GM19395 (cell line): ENCODE measurements at regions not wholly inside any gene's neighbourhood (a gene's known extent, or its start where the extent isn't known, plus 50 kb on each side); places are given as distances from the start of the nearest gene placed in this dataset.

Source experiments
- ATAC-seq: cut with Tn5 transposase; IDR thresholded peaks from one replicate; pipeline ENCODE4 v1.9.1; 2021; ENCODE audit warnings: mild to moderate bottlenecking, moderate library complexity; ENCODE audit not compliant: unreplicated experiment

DNA sequence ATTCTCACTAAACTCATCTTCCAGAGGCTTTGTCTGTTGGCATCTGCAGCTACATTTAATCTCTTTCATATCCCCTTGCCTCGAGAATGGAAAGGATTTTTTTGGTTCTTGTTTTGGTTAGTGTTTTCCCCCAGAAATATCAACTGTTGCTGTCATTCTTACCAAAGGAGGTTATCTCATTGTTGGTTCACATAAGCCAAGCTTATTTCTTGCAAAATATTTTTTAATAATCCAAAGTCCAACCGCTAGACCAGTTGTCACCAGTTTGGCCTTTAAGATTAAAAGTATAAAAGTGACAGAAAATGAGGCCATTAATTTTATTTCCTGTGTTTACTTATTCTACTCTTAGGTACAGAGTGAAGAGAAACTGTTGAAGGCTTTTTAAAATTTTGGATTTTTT is 66.5 kb upstream of the PROX1 start:
- ATAC-seq: no peak

DNA sequence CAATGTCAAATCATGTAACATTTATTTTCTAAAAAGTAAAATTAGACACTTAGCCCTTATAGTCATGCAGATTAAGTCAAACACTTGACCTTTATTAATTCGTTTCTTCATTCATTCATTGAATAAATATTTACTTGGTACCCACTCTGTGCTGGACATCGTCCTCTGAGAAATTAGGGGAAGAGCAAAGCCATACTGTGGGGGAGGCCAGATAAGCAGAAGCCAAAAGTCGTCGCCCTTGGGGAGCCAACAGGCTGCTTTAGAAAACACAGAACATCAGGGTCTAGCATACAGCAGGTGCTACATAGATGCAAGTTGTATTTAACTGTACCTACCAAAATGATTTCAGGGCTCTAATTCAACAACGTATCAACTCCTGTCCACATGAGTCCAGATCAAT is 66.1 kb upstream of the PROX1 start:
- no peak for ATAC-seq

DNA sequence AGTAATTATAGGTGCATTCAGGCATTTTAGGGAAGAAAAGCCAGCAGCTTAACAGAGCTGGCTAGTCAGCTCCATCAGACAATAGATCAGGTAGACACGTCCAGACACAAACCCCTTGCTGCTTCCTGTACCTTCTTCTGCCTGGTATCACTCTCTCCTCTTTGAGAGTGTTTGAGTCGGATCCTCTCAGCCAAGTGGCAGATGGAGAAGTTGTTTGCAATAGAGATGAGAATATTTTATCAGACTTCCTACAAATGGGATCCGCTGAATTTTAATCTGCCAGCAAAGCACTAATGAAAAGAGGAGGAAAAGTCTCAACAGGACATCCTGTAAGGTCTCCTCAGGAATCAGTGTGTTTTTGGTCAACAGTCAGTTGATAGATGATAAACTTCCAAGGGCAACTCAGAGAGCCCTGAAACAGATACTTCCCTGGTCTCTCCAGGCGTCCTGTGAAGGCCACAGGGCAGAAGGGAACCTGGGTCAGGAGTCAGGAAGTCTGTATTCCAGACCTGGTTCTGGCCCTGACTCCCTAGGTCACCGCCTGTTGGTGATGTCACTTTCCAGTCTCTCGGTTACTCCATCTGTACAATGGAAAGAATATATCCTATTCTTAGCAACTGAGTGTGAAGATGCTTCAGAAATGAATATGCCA is 62.1 kb upstream of the PROX1 start:
- ATAC-seq: no peak

DNA sequence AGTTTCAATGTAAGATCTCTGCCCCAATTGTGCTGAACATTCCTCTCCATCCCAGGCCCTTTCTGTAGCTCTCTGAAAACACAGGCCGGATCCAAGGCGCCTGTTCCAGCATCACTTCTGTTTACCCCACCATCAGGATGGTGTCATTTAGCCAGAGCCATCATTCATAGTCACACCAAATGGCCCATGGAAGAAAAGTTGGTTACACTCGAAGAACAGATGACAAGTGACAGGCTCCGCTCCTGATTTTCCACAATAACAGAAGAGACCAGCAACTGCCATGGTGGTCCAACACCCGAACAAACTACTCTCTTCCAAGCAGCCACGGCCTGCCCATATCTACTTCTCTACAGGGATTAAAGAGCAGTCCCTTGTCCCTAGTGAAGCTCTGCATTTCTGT is 59.9 kb upstream of the PROX1 start:
- no peak for ATAC-seq

DNA sequence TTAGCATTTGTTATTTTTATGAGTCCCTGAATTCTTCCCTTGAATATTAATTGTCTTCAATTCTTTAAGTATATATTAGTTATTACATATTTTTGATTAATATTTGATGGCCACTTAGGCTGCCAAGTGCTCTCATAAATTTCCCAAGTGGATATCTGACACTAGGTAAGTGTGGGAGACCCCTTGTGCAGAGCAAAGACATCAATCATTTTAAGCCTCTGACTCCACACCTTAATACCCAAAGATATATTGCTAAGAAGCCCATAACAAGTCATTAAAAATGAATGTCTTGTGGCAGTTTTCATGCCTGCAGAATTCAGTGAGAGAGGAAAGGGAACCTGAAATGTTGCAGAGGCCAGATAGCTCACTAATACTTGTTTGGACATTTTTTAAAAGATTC is 58.4 kb upstream of the PROX1 start:
- ATAC-seq: no peak

DNA sequence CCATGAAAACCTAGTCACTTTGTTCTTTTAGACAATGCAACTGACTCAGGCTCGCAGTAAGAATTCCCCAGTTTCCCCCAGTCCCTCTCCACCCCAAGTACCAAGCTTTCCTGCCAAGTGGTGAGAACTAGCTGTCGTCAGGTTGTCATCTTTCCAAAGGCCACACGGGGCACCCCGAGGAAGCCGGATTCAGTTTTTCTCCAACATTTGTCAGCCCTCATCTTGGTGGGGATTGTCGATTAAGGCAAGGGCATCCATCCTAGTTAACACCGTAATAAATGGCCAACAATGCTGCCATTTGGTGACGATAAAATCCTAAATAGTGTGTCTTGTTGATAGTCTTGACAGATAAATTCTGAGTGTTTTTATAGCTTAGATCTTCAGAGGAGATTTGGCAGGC is 55.9 kb upstream of the PROX1 start:
- ATAC-seq: no peak

DNA sequence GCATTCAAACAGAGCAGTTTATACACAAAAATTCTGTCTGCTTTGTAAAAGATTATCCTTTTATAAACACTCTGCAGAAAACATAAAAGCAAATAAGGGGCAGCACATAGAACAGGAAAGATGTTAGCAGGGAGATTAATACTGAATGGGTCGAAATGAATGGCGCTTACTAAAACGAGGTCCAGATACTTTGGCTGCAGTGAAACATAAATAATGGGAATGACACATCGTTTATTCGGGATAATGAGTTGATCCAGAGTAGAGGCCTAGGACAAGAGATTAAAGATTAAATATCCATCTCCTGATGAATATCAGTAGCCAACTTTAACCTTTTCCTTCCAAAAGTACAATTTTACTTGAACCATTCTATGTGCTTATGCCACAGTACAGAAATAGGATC is 54.4 kb upstream of the PROX1 start:
- ATAC-seq: no peak

DNA sequence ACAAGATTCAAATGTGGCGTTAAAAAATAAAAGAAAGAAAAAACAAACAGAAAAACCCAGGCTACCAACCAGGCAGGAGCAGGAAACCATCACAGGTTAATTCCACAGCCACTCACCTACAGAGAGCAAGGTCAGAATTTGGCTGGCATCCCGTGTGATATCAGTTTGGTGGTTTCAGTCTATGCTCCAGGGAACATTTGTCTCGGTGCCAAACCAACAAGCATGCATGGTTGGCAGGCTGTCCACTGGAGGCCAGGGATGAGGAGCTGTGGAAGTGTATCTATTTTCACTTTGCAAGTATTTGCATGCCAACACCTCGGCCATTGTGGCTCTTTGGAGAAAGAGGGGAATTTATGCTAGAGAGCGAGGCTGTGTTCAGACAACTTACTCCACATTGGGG is 53.1 kb upstream of the PROX1 start:
- ATAC-seq: no peak

DNA sequence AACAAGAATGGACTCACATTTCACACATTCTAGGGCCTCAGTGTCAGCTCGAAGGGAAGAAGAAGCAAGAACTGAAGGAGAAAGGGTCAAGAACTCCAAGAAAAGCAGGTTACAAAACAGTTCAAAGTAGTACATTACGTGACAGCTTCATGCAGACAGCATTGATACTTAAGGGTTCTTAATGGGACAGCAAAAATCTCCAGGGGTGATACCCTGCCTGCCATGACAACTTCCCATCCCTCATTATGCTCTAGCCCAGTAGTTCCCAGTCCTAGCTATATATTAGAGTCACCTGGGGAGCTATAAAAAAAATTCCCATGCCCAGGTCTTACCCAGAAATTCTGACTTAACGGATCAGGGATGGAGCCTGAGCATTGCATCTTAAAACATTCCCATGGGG is 51.2 kb upstream of the PROX1 start:
- ATAC-seq: no peak
